ENCODE measurements at regions not wholly inside any gene's neighbourhood (a gene's known extent, or its start where the extent isn't known, plus 50 kb on each side); places are given as distances from the start of the nearest gene placed in this dataset.
A peak's percentile ranks its signal among the peaks of the same experiment; 100 is the strongest.

DNA sequence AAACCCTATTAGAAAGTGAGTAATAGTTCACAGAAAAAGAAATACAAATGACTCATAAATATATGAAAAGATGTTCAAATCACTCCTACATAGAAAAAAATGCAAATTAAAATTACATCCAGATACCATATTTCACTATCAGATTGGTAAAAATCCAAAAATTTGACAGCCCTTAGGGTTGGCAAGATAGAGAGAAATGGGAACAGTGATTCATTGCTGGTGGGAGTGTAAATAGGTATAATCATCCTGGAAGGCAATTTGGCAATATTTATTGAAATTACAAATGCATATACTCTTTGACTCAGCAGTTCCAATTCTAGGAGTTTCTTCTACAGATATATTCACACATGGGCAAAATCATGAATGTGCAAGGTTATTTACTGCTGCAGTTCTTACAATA, 273.5 kb downstream of the NR2F1-AS1 start:
- no peak for TF ChIP-seq CTCF (IDR thresholded peaks at IDR 0.05; ENCODE audit: insufficient read depth, low read length, missing control alignments)
- H3K4me3 ChIP-seq (ENCODE audit: low read depth, low read length) = no peak overlapping the region
- ChIA-PET CTCF (no interaction called here), POLR2A (no interaction called here)
- peak; percentile 5 for DNase-seq (ENCODE audit: low read depth, low spot score)

- ChIA-PET CTCF (no interaction called here), POLR2A (no interaction called here)
- DNase-seq (ENCODE audit: low read depth, low spot score) = no peak
- no peak for TF ChIP-seq CTCF (IDR thresholded peaks at IDR 0.05; ENCODE audit: insufficient read depth, low read length, missing control alignments)
- no peak overlapping the region for H3K4me3 ChIP-seq (ENCODE audit: low read depth, low read length)
Measured at GRCh38 chr5:93305984-93306383, 275.0 kb downstream of the NR2F1-AS1 start.

GRCh38 chr5:93304456-93305250, 276.4 kb downstream of the NR2F1-AS1 start:
- no peak for DNase-seq (ENCODE audit: low read depth, low spot score)
- H3K4me3 ChIP-seq (ENCODE audit: low read depth, low read length) = no peak overlapping the region
- TF ChIP-seq CTCF (IDR thresholded peaks at IDR 0.05; ENCODE audit: insufficient read depth, low read length, missing control alignments) = no peak
- CTCF ChIA-PET = no interaction called here
- POLR2A ChIA-PET = no interaction called here

DNA sequence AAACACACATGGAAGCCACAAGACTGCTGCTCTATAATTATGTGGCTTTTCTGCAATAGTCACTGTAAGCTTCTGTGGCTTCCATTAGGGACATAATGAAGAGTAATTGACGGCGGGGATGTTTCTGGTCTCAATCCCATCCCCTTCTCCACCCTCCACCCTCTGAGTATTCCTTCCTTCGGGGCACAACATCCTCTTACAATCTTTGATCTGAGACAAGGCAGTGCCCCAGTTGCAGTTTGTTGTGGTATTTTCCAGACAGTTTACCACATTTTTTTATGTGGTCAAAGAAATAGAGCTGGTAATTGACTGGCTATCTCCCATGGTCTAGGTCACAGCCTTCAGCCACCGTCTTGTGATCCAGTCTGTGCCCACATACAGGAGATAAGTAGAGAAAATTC, 277.7 kb downstream of the NR2F1-AS1 start:
- CTCF ChIA-PET = no interaction called here
- no peak for TF ChIP-seq CTCF (IDR thresholded peaks at IDR 0.05; ENCODE audit: insufficient read depth, low read length, missing control alignments)
- no peak for DNase-seq (ENCODE audit: low read depth, low spot score)
- POLR2A ChIA-PET = no interaction called here
- H3K4me3 ChIP-seq (ENCODE audit: low read depth, low read length) = no peak overlapping the region

- no peak for TF ChIP-seq CTCF (IDR thresholded peaks at IDR 0.05; ENCODE audit: insufficient read depth, low read length, missing control alignments)
- DNase-seq (ENCODE audit: low read depth, low spot score) = no peak
- CTCF ChIA-PET = interaction anchor here (1.4 kb wide), 1 partner anchor 13 kb away, joined by 3 read pairs; no protein-coding TSS in a partner anchor
- POLR2A ChIA-PET = no interaction called here
- no peak overlapping the region for H3K4me3 ChIP-seq (ENCODE audit: low read depth, low read length)
Measured at GRCh38 chr5:93302711-93303110, 278.3 kb downstream of the NR2F1-AS1 start.

DNA sequence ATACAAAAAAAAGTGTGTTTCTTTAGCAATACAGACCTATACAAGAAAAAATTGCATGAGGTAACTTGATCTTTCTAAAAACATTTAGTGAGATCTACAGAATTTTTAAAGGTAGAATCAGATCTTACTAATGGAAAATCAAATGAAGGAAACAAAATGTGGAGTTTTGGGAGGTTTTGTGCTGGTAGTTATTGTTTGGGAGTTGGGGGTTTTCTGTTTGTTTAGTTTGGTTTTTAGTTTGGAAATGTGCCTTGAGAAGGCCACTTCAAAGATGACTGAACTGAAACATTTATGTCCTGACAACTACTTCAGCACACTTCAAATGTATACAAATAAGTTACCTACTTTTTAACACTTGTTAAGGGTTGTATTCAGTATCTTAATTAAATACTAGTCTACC, 280.1 kb downstream of the NR2F1-AS1 start:
- TF ChIP-seq CTCF (IDR thresholded peaks at IDR 0.05; ENCODE audit: insufficient read depth, low read length, missing control alignments) = no peak
- ChIA-PET CTCF (no interaction called here), POLR2A (no interaction called here)
- DNase-seq (ENCODE audit: low read depth, low spot score) = no peak
- H3K4me3 ChIP-seq (ENCODE audit: low read depth, low read length) = no peak overlapping the region

Data from AG04449 (cell line).